DMS79 (cell line): ENCODE measurements at regions not wholly inside any gene's neighbourhood (a gene's known extent, or its start where the extent isn't known, plus 50 kb on each side); places are given as distances from the start of the nearest gene placed in this dataset.

Experiments used
- DNase-seq: peaks from one replicate; lab custom pipeline; 2025; lab: John Stamatoyannopoulos, UW

- no peak for DNase-seq
These were observed 492.9 kb upstream of the KIRREL3 start for GRCh38 chr11:127493330-127494022.

DNA sequence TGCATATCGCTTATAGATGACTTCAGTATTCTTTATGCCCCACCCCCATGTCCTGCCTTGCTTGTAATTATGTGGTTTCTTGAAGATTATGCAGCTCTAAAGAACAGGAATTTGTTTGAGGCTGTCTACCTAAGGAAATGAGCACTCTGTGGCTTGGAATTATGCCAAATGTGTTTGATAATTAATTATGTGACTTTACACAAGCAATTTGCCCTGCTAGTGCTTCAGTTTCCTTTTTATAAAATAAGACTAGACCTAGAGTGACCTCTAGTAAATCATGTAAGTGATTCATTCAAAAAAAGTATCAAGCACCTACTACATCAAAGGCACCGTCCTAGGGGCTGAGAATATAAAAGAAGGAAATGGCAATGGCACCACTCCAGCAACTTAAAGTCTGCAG lies 491.5 kb upstream of the KIRREL3 start:
- peak; percentile 86 for DNase-seq

DNA sequence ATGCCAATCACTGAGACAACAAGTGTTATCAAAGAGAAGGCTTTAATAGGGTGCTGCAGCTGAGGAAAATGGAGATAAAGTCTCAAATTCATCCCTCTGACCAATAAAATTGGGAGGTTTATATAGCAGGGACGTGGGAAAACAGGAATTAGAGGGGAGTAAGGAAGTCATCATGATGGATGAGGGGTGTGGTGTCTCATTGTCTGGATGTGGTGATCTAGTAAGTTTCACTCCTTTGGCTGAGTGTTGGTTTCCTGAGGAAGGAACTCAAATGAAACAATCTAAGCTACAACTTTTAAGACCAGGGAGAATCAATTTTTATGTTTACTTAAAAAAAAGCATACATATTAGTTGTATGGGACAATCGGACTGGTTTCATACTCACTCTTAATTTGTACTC lies 491.0 kb upstream of the KIRREL3 start:
- no peak for DNase-seq

GRCh38 chr11:127490896-127491295 lies 490.3 kb upstream of the KIRREL3 start:
- DNase-seq, result no peak

GRCh38 chr11:127485541-127485940 lies 485.0 kb upstream of the KIRREL3 start:
- no peak for DNase-seq

GRCh38 chr11:127481391-127481790 lies 480.8 kb upstream of the KIRREL3 start:
- no peak for DNase-seq

- DNase-seq, result no peak
These were observed 478.3 kb upstream of the KIRREL3 start for GRCh38 chr11:127478826-127479225.

- DNase-seq, result no peak
These were observed 474.2 kb upstream of the KIRREL3 start for GRCh38 chr11:127474766-127475165.

DNA sequence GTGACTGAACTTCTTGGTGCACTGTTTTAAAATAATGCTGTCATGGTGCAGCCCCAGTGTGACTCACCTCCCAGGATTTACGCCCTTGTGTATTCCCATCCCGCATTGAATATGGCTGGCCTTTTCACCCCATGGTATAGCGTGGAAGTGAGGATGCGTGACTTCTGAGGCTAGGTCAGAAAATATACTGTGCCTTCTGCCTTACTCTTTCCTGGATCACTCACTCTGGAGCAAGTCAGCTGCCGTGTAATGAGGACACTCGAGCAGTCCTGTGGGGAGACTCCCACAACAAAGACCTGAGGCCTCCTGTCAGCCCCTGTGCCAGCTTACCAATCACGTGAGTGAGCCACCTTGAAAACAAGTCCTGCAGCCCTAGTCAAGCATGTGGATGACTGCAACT lies 471.9 kb upstream of the KIRREL3 start:
- DNase-seq, result no peak

GRCh38 chr11:127471662-127472061 lies 471.1 kb upstream of the KIRREL3 start:
- no peak for DNase-seq

GRCh38 chr11:127470306-127470884 lies 469.8 kb upstream of the KIRREL3 start:
- no peak for DNase-seq

DNA sequence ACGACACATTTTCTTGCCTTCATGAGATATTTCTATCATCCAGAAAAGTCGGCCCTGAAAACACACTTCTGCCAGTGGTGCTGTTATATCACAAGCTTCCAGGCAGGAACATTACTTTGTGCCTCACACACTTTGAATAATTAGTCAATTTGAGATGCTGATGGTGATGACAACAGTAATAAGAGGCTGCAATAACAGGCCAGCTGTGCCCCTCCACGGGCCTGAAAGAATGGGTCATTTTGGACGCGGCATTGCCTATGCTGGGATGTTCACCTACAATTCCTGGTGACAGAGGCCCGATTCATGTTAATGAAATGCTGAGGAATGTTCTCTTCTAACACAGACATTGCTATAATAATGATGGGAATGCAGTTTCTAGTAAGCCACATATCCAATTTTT lies 463.8 kb upstream of the KIRREL3 start:
- DNase-seq, result no peak

- no peak for DNase-seq
These were observed 461.4 kb upstream of the KIRREL3 start for GRCh38 chr11:127462065-127462344.

- DNase-seq, result no peak
These were observed 460.9 kb upstream of the KIRREL3 start for GRCh38 chr11:127461241-127462064.

- DNase-seq, result no peak
These were observed 458.0 kb upstream of the KIRREL3 start for GRCh38 chr11:127458561-127458960.

GRCh38 chr11:127454856-127455255 lies 454.3 kb upstream of the KIRREL3 start:
- peak; percentile 71 for DNase-seq

DNA sequence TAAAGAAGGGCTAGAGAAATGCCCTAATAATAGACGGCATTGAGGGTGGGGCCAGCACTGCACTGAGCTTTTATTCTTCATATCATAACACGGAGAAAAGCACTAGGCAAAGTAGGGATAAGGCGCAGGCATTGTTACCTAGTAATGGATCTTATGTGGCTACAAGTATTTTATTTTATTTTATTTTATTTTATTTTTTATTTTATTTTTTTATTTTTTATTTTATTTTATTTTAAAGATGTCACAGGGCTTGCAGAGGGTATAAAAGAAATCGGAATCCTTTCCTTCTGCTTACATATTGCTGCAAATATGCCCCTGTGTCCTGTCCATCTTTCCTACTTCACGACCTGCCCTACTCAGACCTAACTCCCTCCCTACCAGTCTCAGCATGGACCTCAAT lies 452.0 kb upstream of the KIRREL3 start:
- no peak for DNase-seq

DNA sequence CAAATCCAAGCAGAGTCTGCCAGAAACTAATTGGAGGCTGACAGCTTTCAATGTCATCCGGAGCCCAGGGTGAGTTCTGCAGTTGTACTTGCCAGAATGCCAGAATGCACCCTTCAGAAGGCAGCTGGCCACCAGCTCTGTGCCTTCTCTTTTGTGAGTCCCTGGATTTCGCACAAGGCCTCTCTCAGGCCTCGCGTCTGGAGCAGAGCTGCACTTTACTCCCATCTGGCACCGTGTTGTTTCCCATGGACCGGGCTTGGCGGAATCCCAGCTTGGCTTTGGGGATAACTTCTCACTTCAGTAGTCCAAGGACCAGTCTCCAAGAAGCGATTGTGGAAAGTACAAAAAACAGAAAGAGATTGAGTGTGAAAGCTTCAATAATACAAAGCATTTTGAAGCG lies 451.3 kb upstream of the KIRREL3 start:
- DNase-seq, result no peak

GRCh38 chr11:127448101-127448500 lies 447.5 kb upstream of the KIRREL3 start:
- no peak for DNase-seq

DNA sequence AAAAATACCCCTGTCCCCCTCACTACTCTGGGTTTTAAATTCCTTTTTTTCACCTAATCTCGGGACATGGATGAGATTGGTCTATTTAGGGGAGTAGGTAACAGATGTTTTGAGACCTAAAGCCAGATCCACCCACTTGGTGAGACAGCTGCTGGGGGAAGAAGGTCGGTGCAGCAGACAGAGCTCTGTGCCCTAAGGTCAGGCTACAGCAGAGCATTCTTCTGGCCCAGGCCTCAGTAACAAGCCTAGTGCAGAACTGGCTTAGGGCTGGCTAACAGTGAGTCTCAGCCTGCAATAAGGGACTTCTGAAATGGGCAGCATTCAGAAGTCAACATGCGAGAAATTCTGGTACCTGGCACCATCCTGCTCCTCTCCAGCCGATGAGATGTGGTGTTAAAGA lies 444.9 kb upstream of the KIRREL3 start:
- DNase-seq, result no peak

DNA sequence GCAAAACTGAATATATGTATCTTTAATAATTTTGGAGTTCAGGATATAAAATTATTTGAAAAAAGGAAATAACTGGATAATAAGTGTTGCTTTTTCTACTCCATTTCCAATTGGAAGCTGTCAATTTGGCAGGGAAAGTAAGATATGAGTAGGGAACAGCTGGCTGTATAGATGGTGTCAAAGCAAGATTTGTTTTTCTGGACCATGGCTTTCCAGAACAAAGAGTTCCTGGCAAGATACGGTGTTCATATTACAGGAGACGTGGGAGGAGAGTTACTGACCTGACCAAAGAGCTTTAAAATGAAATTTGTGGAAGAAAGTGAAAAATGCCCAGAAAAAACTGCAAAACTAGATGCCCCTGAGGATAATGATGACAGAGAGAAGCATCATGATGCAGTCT lies 442.7 kb upstream of the KIRREL3 start:
- no peak for DNase-seq

DNA sequence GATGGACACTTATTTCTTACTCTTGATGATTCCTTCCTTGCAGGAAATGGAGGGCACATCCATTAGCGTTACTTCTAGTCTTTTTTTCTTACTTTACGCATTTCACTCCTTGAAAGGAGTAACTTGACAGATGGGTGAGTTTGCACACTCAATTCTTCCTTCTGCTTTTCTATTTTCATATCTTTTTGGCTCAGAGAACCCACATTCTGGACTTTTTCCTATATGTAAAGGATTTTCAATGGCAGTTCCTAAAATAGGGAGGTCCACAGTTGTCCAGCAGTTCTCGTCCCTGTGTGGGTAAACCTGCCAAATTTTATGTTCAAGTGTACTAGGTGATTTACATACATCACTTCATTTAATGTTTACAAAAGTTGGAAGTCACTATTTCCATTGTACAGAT lies 440.0 kb upstream of the KIRREL3 start:
- DNase-seq, result no peak

GRCh38 chr11:127425281-127425680 lies 424.7 kb upstream of the KIRREL3 start:
- DNase-seq, result no peak

- DNase-seq, result no peak
These were observed 424.1 kb upstream of the KIRREL3 start for GRCh38 chr11:127424661-127425060.
